ENCODE measurements at regions not wholly inside any gene's neighbourhood (a gene's known extent, or its start where the extent isn't known, plus 50 kb on each side); places are given as distances from the start of the nearest gene placed in this dataset.

GRCh38 chr6:15790116-15790515 is 127.3 kb upstream of the DTNBP1 start:
- Histone ChIP-seq H3K27ac (ENCODE audit: low read depth, low read length) (no peak overlapping the region), H3F3A (ENCODE audit: control insufficient read depth, insufficient read depth) (no peaks in the 10 kb centered on the region), H3K36me3 (ENCODE audit: control insufficient read depth, low read length) (no peaks in the 10 kb centered on the region), H3K4me3 (ENCODE audit: low read length) (no peak overlapping the region), H3K27me3 (ENCODE audit: control insufficient read depth, low read length) (no peaks in the 10 kb centered on the region), H3K79me2 (ENCODE audit: control insufficient read depth, low read length) (no peaks in the 10 kb centered on the region), H3K9me3 (ENCODE audit: control insufficient read depth, insufficient read depth, low read length) (no peaks in the 10 kb centered on the region), H3K9me2 (replicated peaks; ENCODE audit: control insufficient read depth, low read length) (no peaks in the 10 kb centered on the region), H3K4me1 (ENCODE audit: control insufficient read depth, low read length) (no peaks in the 10 kb centered on the region), H4K20me1 (ENCODE audit: control insufficient read depth, insufficient read depth, low read depth, low read length) (no peaks in the 10 kb centered on the region), H3K4me2 (ENCODE audit: low read length) (no peak overlapping the region)
- TF ChIP-seq EZH2phosphoT487 (IDR thresholded peaks at IDR 0.05; ENCODE audit: borderline replicate concordance, low read length): no peak
- TF ChIP-seq, protein P1, sequence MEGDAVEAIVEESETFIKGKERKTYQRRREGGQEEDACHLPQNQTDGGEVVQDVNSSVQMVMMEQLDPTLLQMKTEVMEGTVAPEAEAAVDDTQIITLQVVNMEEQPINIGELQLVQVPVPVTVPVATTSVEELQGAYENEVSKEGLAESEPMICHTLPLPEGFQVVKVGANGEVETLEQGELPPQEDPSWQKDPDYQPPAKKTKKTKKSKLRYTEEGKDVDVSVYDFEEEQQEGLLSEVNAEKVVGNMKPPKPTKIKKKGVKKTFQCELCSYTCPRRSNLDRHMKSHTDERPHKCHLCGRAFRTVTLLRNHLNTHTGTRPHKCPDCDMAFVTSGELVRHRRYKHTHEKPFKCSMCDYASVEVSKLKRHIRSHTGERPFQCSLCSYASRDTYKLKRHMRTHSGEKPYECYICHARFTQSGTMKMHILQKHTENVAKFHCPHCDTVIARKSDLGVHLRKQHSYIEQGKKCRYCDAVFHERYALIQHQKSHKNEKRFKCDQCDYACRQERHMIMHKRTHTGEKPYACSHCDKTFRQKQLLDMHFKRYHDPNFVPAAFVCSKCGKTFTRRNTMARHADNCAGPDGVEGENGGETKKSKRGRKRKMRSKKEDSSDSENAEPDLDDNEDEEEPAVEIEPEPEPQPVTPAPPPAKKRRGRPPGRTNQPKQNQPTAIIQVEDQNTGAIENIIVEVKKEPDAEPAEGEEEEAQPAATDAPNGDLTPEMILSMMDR (IDR thresholded peaks at IDR 0.05; ENCODE audit: low read depth, low read length, poor library complexity, severe bottlenecking): no peak

DNA sequence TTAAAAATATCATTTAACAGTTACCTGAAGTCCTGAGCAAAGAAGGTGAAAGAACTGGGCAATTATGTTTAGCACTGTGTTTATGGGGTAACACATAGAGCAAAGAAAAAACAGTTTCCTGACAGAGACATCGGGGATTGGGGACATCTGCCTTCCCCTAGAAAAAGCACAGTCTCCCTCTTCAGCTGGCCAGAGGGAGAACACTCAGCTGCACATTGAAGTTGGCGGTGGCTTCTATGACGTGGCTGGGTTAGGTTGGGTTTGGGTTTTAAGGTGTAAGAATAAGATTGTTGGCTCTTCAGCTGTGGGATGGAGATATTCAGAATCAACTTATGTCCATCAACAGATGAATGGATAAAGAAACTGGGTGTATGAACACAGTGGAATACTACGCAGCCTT is 124.0 kb upstream of the DTNBP1 start:
- Histone ChIP-seq H3K4me1 (ENCODE audit: control insufficient read depth, low read length) (no peaks in the 10 kb centered on the region), H3K79me2 (ENCODE audit: control insufficient read depth, low read length) (no peaks in the 10 kb centered on the region), H3K4me2 (ENCODE audit: low read length) (no peak overlapping the region), H3K9me3 (ENCODE audit: control insufficient read depth, insufficient read depth, low read length) (no peaks in the 10 kb centered on the region), H4K20me1 (ENCODE audit: control insufficient read depth, insufficient read depth, low read depth, low read length) (no peaks in the 10 kb centered on the region), H3K36me3 (ENCODE audit: control insufficient read depth, low read length) (no peaks in the 10 kb centered on the region), H3K27me3 (ENCODE audit: control insufficient read depth, low read length) (no peaks in the 10 kb centered on the region), H3K9me2 (replicated peaks; ENCODE audit: control insufficient read depth, low read length) (no peaks in the 10 kb centered on the region), H3F3A (ENCODE audit: control insufficient read depth, insufficient read depth) (no peaks in the 10 kb centered on the region), H3K27ac (ENCODE audit: low read depth, low read length) (no peak overlapping the region), H3K4me3 (ENCODE audit: low read length) (no peak overlapping the region)
- no peak for TF ChIP-seq EZH2phosphoT487 (IDR thresholded peaks at IDR 0.05; ENCODE audit: borderline replicate concordance, low read length)
- TF ChIP-seq, protein P1 (IDR thresholded peaks at IDR 0.05; ENCODE audit: low read depth, low read length, poor library complexity, severe bottlenecking): no peak

DNA sequence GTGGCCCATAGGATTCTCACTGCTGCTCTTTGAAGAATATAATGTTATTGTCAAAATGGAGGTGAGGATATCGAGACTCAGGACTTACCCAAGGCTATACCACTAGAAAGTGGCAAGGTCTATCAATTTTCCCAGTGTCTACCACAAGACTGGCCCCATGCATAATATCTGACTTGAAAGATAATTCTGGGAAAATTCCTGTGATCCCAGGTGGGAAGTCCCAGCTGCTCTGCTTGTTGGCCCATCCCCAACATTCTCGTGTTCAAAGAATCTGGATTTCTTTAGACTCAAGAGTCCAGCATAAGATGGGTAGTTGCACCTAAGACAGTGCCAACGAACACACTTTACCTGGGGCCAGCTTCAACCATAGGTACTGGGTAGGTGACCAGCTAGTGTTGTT is 120.7 kb upstream of the DTNBP1 start:
- Histone ChIP-seq H3K4me1 (ENCODE audit: control insufficient read depth, low read length) (no peaks in the 10 kb centered on the region), H3K27me3 (ENCODE audit: control insufficient read depth, low read length) (no peaks in the 10 kb centered on the region), H3K9me3 (ENCODE audit: control insufficient read depth, insufficient read depth, low read length) (no peaks in the 10 kb centered on the region), H3K4me2 (ENCODE audit: low read length) (no peak overlapping the region), H3F3A (ENCODE audit: control insufficient read depth, insufficient read depth) (no peaks in the 10 kb centered on the region), H3K27ac (ENCODE audit: low read depth, low read length) (no peak overlapping the region), H3K4me3 (ENCODE audit: low read length) (no peak overlapping the region), H4K20me1 (ENCODE audit: control insufficient read depth, insufficient read depth, low read depth, low read length) (no peaks in the 10 kb centered on the region), H3K79me2 (ENCODE audit: control insufficient read depth, low read length) (no peaks in the 10 kb centered on the region), H3K36me3 (ENCODE audit: control insufficient read depth, low read length) (no peaks in the 10 kb centered on the region), H3K9me2 (replicated peaks; ENCODE audit: control insufficient read depth, low read length) (no peaks in the 10 kb centered on the region)
- no peak for TF ChIP-seq EZH2phosphoT487 (IDR thresholded peaks at IDR 0.05; ENCODE audit: borderline replicate concordance, low read length)
- TF ChIP-seq, protein P1 (IDR thresholded peaks at IDR 0.05; ENCODE audit: low read depth, low read length, poor library complexity, severe bottlenecking): no peak

DNA sequence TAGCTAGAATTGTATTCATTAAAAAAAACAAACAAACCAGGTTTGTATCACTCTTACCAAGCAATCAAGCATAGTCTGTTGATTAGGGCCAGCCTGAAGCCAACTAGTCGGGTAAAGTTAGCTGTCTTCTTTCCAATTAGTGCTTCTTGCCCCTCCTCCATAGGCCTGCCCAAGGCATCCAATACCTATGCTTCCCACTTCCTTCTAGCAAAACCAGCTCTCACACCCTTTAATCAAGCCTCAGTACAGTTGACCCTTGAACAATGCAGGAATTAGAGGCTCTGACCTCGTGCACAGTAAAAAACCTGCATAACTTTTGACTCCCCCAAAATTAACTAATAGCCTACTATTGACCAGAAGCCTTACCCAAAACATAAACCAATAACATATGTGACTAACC is 119.1 kb upstream of the DTNBP1 start:
- H3K27ac ChIP-seq (ENCODE audit: low read depth, low read length): no peak overlapping the region
- H3K9me3 ChIP-seq (ENCODE audit: control insufficient read depth, insufficient read depth, low read length): no peaks in the 10 kb centered on the region
- no peaks in the 10 kb centered on the region for H3F3A ChIP-seq (ENCODE audit: control insufficient read depth, insufficient read depth)
- H3K9me2 ChIP-seq (replicated peaks; ENCODE audit: control insufficient read depth, low read length): no peaks in the 10 kb centered on the region
- H3K4me3 ChIP-seq (ENCODE audit: low read length): no peak overlapping the region
- H3K4me2 ChIP-seq (ENCODE audit: low read length): no peak overlapping the region
- H3K36me3 ChIP-seq (ENCODE audit: control insufficient read depth, low read length): no peaks in the 10 kb centered on the region
- H3K4me1 ChIP-seq (ENCODE audit: control insufficient read depth, low read length): no peaks in the 10 kb centered on the region
- H3K79me2 ChIP-seq (ENCODE audit: control insufficient read depth, low read length): no peaks in the 10 kb centered on the region
- no peak for TF ChIP-seq EZH2phosphoT487 (IDR thresholded peaks at IDR 0.05; ENCODE audit: borderline replicate concordance, low read length)
- no peaks in the 10 kb centered on the region for H3K27me3 ChIP-seq (ENCODE audit: control insufficient read depth, low read length)
- no peaks in the 10 kb centered on the region for H4K20me1 ChIP-seq (ENCODE audit: control insufficient read depth, insufficient read depth, low read depth, low read length)

All from DOHH2 (cell line).